Esophagus muscularis mucosa (tissue), 4 donors: ENCODE measurements at regions not wholly inside any gene's neighbourhood (a gene's known extent, or its start where the extent isn't known, plus 50 kb on each side); places are given as distances from the start of the nearest gene placed in this dataset.
"Not testable (repeated sequence)": the region's sequence is repeated elsewhere in the genome, so short reads cannot be mapped to it uniquely, and the experiment has no call there.

ENCODE experiments used
- EP300 ChIP-seq: sonication (generic); formaldehyde crosslinking; IDR thresholded peaks from one replicate; pipeline ENCODE4 v1.6.1; 2017; ENCODE audit warnings: antibody characterized with exemption
- POLR2A ChIP-seq: fragments of 450-650 bp; IDR thresholded peaks from one replicate; pipeline ENCODE4 v1.6.1; 2017; ENCODE audit warnings: antibody characterized with exemption, moderate library complexity, mild to moderate bottlenecking, low read depth
- TF ChIP-seq, protein P1 (sequence below), 3 experiments: fragments of 200-600 bp in 2 of 3; fragments of 450-650 bp in 1 of 3; sonication (generic) in 2 of 3; IDR thresholded peaks; one replicate each; pipeline ENCODE4 v1.5.1; 2017 to 2019; ENCODE audit warnings: antibody characterized with exemption in 3 of 3, mild to moderate bottlenecking in 2 of 3, moderate library complexity in 1 of 3

- TF ChIP-seq, protein P1, sequence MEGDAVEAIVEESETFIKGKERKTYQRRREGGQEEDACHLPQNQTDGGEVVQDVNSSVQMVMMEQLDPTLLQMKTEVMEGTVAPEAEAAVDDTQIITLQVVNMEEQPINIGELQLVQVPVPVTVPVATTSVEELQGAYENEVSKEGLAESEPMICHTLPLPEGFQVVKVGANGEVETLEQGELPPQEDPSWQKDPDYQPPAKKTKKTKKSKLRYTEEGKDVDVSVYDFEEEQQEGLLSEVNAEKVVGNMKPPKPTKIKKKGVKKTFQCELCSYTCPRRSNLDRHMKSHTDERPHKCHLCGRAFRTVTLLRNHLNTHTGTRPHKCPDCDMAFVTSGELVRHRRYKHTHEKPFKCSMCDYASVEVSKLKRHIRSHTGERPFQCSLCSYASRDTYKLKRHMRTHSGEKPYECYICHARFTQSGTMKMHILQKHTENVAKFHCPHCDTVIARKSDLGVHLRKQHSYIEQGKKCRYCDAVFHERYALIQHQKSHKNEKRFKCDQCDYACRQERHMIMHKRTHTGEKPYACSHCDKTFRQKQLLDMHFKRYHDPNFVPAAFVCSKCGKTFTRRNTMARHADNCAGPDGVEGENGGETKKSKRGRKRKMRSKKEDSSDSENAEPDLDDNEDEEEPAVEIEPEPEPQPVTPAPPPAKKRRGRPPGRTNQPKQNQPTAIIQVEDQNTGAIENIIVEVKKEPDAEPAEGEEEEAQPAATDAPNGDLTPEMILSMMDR (IDR thresholded peaks at IDR 0.05): not testable (repeated sequence)
- not testable (repeated sequence) for TF ChIP-seq EP300, POLR2A
These were observed 188.9 kb downstream of the NNT start for GRCh38 chr5:43791880-43792279.
